Mesenchymal stem cell (in vitro differentiated cells and primary cell): ENCODE measurements at regions not wholly inside any gene's neighbourhood (a gene's known extent, or its start where the extent isn't known, plus 50 kb on each side); places are given as distances from the start of the nearest gene placed in this dataset.

Source experiments
- DNase-seq: peaks from one replicate; pipeline ENCODE4 v3.0.0-alpha.2; 2013
- H2AFZ ChIP-seq: one replicate; pipeline ENCODE4 v1.6.1; 2013; ENCODE audit warnings: low read depth, mild to moderate bottlenecking, control low read depth, inconsistent platforms, low read length, moderate library complexity
- H2AK5ac ChIP-seq: 2 replicates; pipeline ENCODE4 v1.6.1; 2013; ENCODE audit warnings: low read length, moderate library complexity, mild to moderate bottlenecking, inconsistent platforms; ENCODE audit not compliant: severe bottlenecking
- H2BK120ac ChIP-seq: one replicate; pipeline ENCODE4 v1.6.1; 2013; ENCODE audit warnings: low read depth, mild to moderate bottlenecking, inconsistent platforms, low read length, moderate library complexity
- H2BK12ac ChIP-seq, 2 experiments: one replicate each; pipeline ENCODE4 v1.6.1; 2013; ENCODE audit warnings: inconsistent platforms in 2 of 2, low read length in 2 of 2, mild to moderate bottlenecking in 2 of 2, moderate library complexity in 2 of 2, control low read depth in 1 of 2
- H2BK15ac ChIP-seq: one replicate; pipeline ENCODE4 v1.6.1; 2013; ENCODE audit warnings: mild to moderate bottlenecking, low read depth, inconsistent platforms; ENCODE audit not compliant: poor library complexity, severe bottlenecking
- H2BK5ac ChIP-seq: 2 replicates; pipeline ENCODE4 v1.6.1; 2013; ENCODE audit warnings: low read depth, mild to moderate bottlenecking, low read length, control low read depth, inconsistent platforms; ENCODE audit not compliant: poor library complexity, severe bottlenecking
- H3K14ac ChIP-seq, 2 experiments: one replicate each; pipeline ENCODE4 v1.6.1; 2013; ENCODE audit warnings: inconsistent platforms in 2 of 2, low read length in 2 of 2, control low read depth in 1 of 2, mild to moderate bottlenecking in 1 of 2, moderate library complexity in 1 of 2
- H3K18ac ChIP-seq, 2 experiments: one replicate each; pipeline ENCODE4 v1.6.1; 2013; ENCODE audit warnings: inconsistent platforms in 2 of 2, low read length in 2 of 2, control low read depth in 1 of 2, low read depth in 1 of 2, mild to moderate bottlenecking in 1 of 2
- H3K23ac ChIP-seq, 2 experiments: one replicate each; pipeline ENCODE4 v1.6.1; 2013; ENCODE audit warnings: inconsistent platforms in 2 of 2, low read length in 2 of 2, mild to moderate bottlenecking in 2 of 2, moderate library complexity in 2 of 2, control low read depth in 1 of 2
- H3K27ac ChIP-seq: 2 replicates; pipeline ENCODE4 v1.5.1; 2013; ENCODE audit warnings: mild to moderate bottlenecking, moderate library complexity, low read length, control low read depth, inconsistent platforms; ENCODE audit not compliant: poor library complexity, severe bottlenecking
- H3K27me3 ChIP-seq, 2 experiments: 2 replicates each; pipeline versions ENCODE4 v1.6.1 to v1.7.0; 2013; ENCODE audit warnings: low read length in 2 of 2, mild to moderate bottlenecking in 2 of 2, moderate library complexity in 2 of 2, control low read depth in 1 of 2, inconsistent platforms in 1 of 2; ENCODE audit not compliant: control insufficient read depth in 1 of 2, insufficient read depth in 1 of 2
- H3K36me3 ChIP-seq, 2 experiments: 2 replicates each; pipeline versions ENCODE4 v1.6.1 to v1.7.0; 2013; ENCODE audit warnings: low read length in 2 of 2, control low read depth in 1 of 2, inconsistent platforms in 1 of 2, low read depth in 1 of 2, mild to moderate bottlenecking in 1 of 2; ENCODE audit not compliant: insufficient read depth in 2 of 2, control insufficient read depth in 1 of 2
- H3K4ac ChIP-seq, 2 experiments: one replicate each; pipeline ENCODE4 v1.6.1; 2013; ENCODE audit warnings: inconsistent platforms in 2 of 2, low read length in 2 of 2, mild to moderate bottlenecking in 2 of 2, moderate library complexity in 2 of 2, control low read depth in 1 of 2, low read depth in 1 of 2
- H3K4me1 ChIP-seq: 2 replicates; pipeline ENCODE4 v1.6.1; 2013; ENCODE audit warnings: low read depth, low read length, control low read depth; ENCODE audit not compliant: control insufficient read depth, insufficient read depth
- H3K4me2 ChIP-seq: 2 replicates; pipeline ENCODE4 v1.6.1; 2013; ENCODE audit warnings: low read length, mild to moderate bottlenecking, inconsistent platforms; ENCODE audit not compliant: poor library complexity, severe bottlenecking
- H3K4me3 ChIP-seq, 2 experiments: 2 replicates each; pipeline versions ENCODE4 v1.5.1 to v1.7.0; 2013; ENCODE audit warnings: low read length in 2 of 2, mild to moderate bottlenecking in 2 of 2, control low read depth in 1 of 2, low read depth in 1 of 2; ENCODE audit not compliant: insufficient read depth in 1 of 2
- H3K79me1 ChIP-seq: replicated peaks from 2 replicates; pipeline ENCODE4 v1.6.1; 2013; ENCODE audit warnings: mild to moderate bottlenecking, control low read depth, low read length, inconsistent platforms; ENCODE audit not compliant: poor library complexity, severe bottlenecking
- H3K9ac ChIP-seq: 2 replicates; pipeline ENCODE4 v1.7.0; 2013; ENCODE audit warnings: mild to moderate bottlenecking, low read length, moderate library complexity
- H3K9me3 ChIP-seq: 2 replicates; pipeline ENCODE4 v1.7.0; 2013; ENCODE audit warnings: mild to moderate bottlenecking, low read length; ENCODE audit not compliant: control insufficient read depth
- H4K8ac ChIP-seq: one replicate; pipeline ENCODE4 v1.6.1; 2013; ENCODE audit warnings: inconsistent platforms, mild to moderate bottlenecking, low read length, moderate library complexity
- H4K91ac ChIP-seq: one replicate; pipeline ENCODE4 v1.6.1; 2013; ENCODE audit warnings: mild to moderate bottlenecking, low read length, inconsistent platforms
- WGBS: methylation state at CpG from one replicate; pipeline ENCODE4 v1.1.7; 2013; ENCODE audit warnings: mixed read lengths; 5-methylcytosine and 5-hydroxymethylcytosine counted together

GRCh38 chr3:176737480-176738110, 459.7 kb downstream of the TBL1XR1 start:
- no peak overlapping the region for H2AFZ ChIP-seq
- no peak overlapping the region for H2BK120ac ChIP-seq
- no peaks in the 10 kb centered on the region for H3K9me3 ChIP-seq
- no peak overlapping the region for H3K27ac ChIP-seq
- H3K4me1 ChIP-seq = no peaks in the 10 kb centered on the region
- H3K27me3 ChIP-seq = no peaks in the 10 kb centered on the region
- no peak overlapping the region for H3K23ac ChIP-seq
- no peak overlapping the region for H3K4ac ChIP-seq
- no peak for DNase-seq
- H2BK5ac ChIP-seq = no peak overlapping the region
- WGBS = 92% methylated on average over 4 of the region's 4 CpGs
- H3K4me2 ChIP-seq = no peak overlapping the region
- no peak overlapping the region for H4K91ac ChIP-seq
- H2AK5ac ChIP-seq = no peak overlapping the region
- H3K18ac ChIP-seq = peak overlapping the region in 1 of 2 experiments; percentile 54
- no peak overlapping the region for H2BK12ac ChIP-seq
- H3K4me3 ChIP-seq = no peak overlapping the region
- H3K79me1 ChIP-seq = no peaks in the 10 kb centered on the region
- H3K14ac ChIP-seq = no peak overlapping the region
- H2BK15ac ChIP-seq = no peak overlapping the region
- no peaks in the 10 kb centered on the region for H3K36me3 ChIP-seq
- H4K8ac ChIP-seq = no peak overlapping the region
- no peak overlapping the region for H3K9ac ChIP-seq

GRCh38 chr3:176734146-176734545, 463.1 kb downstream of the TBL1XR1 start:
- no peak overlapping the region for H2BK15ac ChIP-seq
- no peak overlapping the region for H3K4me3 ChIP-seq
- H3K4ac ChIP-seq = no peak overlapping the region
- H3K9ac ChIP-seq = no peak overlapping the region
- H4K91ac ChIP-seq = no peak overlapping the region
- no peak overlapping the region for H3K23ac ChIP-seq
- no peak overlapping the region for H2BK120ac ChIP-seq
- no peak overlapping the region for H2BK12ac ChIP-seq
- WGBS = 48% methylated on average over 5 of the region's 5 CpGs
- H3K27ac ChIP-seq = no peak overlapping the region
- no peak overlapping the region for H3K4me2 ChIP-seq
- H3K14ac ChIP-seq = no peak overlapping the region
- H3K27me3 ChIP-seq = no peaks in the 10 kb centered on the region
- H2BK5ac ChIP-seq = no peak overlapping the region
- H2AK5ac ChIP-seq = no peak overlapping the region
- no peak overlapping the region for H2AFZ ChIP-seq
- no peak for DNase-seq
- no peak overlapping the region for H3K18ac ChIP-seq
- no peaks in the 10 kb centered on the region for H3K9me3 ChIP-seq
- H3K79me1 ChIP-seq = no peaks in the 10 kb centered on the region
- no peaks in the 10 kb centered on the region for H3K4me1 ChIP-seq
- no peak overlapping the region for H4K8ac ChIP-seq
- H3K36me3 ChIP-seq = no peaks in the 10 kb centered on the region

- Histone ChIP-seq H3K36me3 (no peaks in the 10 kb centered on the region), H2AK5ac (no peak overlapping the region), H2AFZ (no peak overlapping the region), H3K23ac (no peak overlapping the region), H3K14ac (no peak overlapping the region), H2BK12ac (no peak overlapping the region), H3K4me3 (no peak overlapping the region), H4K8ac (no peak overlapping the region), H3K4me2 (no peak overlapping the region), H3K79me1 (no peaks in the 10 kb centered on the region), H3K9ac (no peak overlapping the region), H3K4ac (no peak overlapping the region), H3K4me1 (no peaks in the 10 kb centered on the region), H3K9me3 (no peaks in the 10 kb centered on the region), H3K27ac (no peak overlapping the region), H2BK5ac (no peak overlapping the region), H3K27me3 (no peaks in the 10 kb centered on the region), H2BK15ac (no peak overlapping the region), H4K91ac (no peak overlapping the region), H2BK120ac (no peak overlapping the region), H3K18ac (no peak overlapping the region)
- DNase-seq = no peak
Measured at GRCh38 chr3:176724394-176724759, 472.9 kb downstream of the TBL1XR1 start.

GRCh38 chr3:176723758-176724393, 473.4 kb downstream of the TBL1XR1 start:
- Histone ChIP-seq H2BK5ac (no peak overlapping the region), H3K18ac (no peak overlapping the region), H3K14ac (no peak overlapping the region), H2AFZ (no peak overlapping the region), H3K9ac (no peak overlapping the region), H4K8ac (no peak overlapping the region), H2BK120ac (no peak overlapping the region), H2AK5ac (no peak overlapping the region), H3K4me2 (no peak overlapping the region), H3K79me1 (no peaks in the 10 kb centered on the region), H3K4ac (no peak overlapping the region), H2BK15ac (no peak overlapping the region), H3K27ac (no peak overlapping the region), H3K4me1 (no peaks in the 10 kb centered on the region), H4K91ac (no peak overlapping the region), H2BK12ac (no peak overlapping the region), H3K4me3 (no peak overlapping the region), H3K36me3 (no peaks in the 10 kb centered on the region), H3K23ac (no peak overlapping the region), H3K27me3 (no peaks in the 10 kb centered on the region), H3K9me3 (no peaks in the 10 kb centered on the region)
- DNase-seq = no peak
